B cell (primary cell): ENCODE measurements at regions not wholly inside any gene's neighbourhood (a gene's known extent, or its start where the extent isn't known, plus 50 kb on each side); places are given as distances from the start of the nearest gene placed in this dataset.

Experiments used
- ATAC-seq: fragments of 200-7000 bp; cut with Tn5 transposase; one replicate; pipeline ENCODE4 v1.10.0; 2021; ENCODE audit warnings: low read depth, mild to moderate bottlenecking, moderate number of reproducible peaks, moderate library complexity
- CTCF ChIA-PET: fragments of 350-600 bp; sonication (Branson Sonifier 250); formaldehyde crosslinking; loops from one replicate; lab custom pipeline; 2021; ENCODE audit warnings: antibody characterized with exemption, inconsistent platforms; lab: Charles Lee
- POLR2A ChIA-PET: fragments of 350-600 bp; sonication (Branson Sonifier 250); formaldehyde crosslinking; loops from one replicate; lab custom pipeline; 2021; ENCODE audit warnings: antibody characterized with exemption; lab: Charles Lee
- DNase-seq: peaks from one replicate; pipeline ENCODE4 v3.0.0; 2013
- H2AFZ ChIP-seq: 2 replicates; pipeline ENCODE4 v1.6.1; 2012; ENCODE audit warnings: mild to moderate bottlenecking, low read depth, low read length; ENCODE audit not compliant: insufficient read depth, poor library complexity, severe bottlenecking
- H3K27ac ChIP-seq, 2 donors: 1 replicate in 1 of 2; 2 replicates in 1 of 2; pipeline ENCODE4 v1.5.1; 2012 to 2013; ENCODE audit warnings: low read length in 2 of 2, mild to moderate bottlenecking in 2 of 2, moderate library complexity in 1 of 2
- H3K27me3 ChIP-seq, 4 experiments: fragments of 200-600 bp in 1 of 4; sonication (generic) in 1 of 4; replicated peaks in 1 of 4; 1 replicate in 2 of 4; 2 replicates in 2 of 4; pipeline versions ENCODE4 v1.6.1 to v1.7.0; 2013 to 2016; ENCODE audit warnings: low read length in 3 of 4, mild to moderate bottlenecking in 2 of 4, mixed read lengths in 1 of 4, moderate library complexity in 1 of 4; ENCODE audit not compliant: insufficient read depth in 4 of 4, control insufficient read depth in 3 of 4; ENCODE audit errors: control extremely low read depth in 1 of 4
- H3K36me3 ChIP-seq, 2 experiments: replicated peaks in 1 of 2; 1 replicate in 1 of 2; 2 replicates in 1 of 2; pipeline versions ENCODE4 v1.6.1 to v1.7.1; 2013; ENCODE audit warnings: low read length in 1 of 2; ENCODE audit not compliant: insufficient read depth in 2 of 2, control insufficient read depth in 1 of 2; ENCODE audit errors: control extremely low read depth in 1 of 2, extremely low read depth in 1 of 2
- H3K4me1 ChIP-seq, 2 donors: fragments of 200-600 bp in 1 of 2; sonication (generic) in 1 of 2; 1 replicate in 1 of 2; 2 replicates in 1 of 2; pipeline versions ENCODE4 v1.5.1 to v1.6.1; 2013 to 2017; ENCODE audit warnings: low read length in 2 of 2; ENCODE audit not compliant: control insufficient read depth in 2 of 2, insufficient read depth in 2 of 2
- H3K4me2 ChIP-seq: replicated peaks from 2 replicates; pipeline ENCODE3; 2012; ENCODE audit warnings: mild to moderate bottlenecking, low read depth, low read length; ENCODE audit not compliant: poor library complexity, severe bottlenecking
- H3K4me3 ChIP-seq, 5 experiments: fragments of 200-600 bp in 1 of 5; sonication (generic) in 1 of 5; 1 replicate in 3 of 5; 2 replicates in 2 of 5; pipeline versions ENCODE4 v1.5.1 to v1.7.0; 2011 to 2016; ENCODE audit warnings: low read length in 4 of 5, mild to moderate bottlenecking in 4 of 5, low read depth in 2 of 5, control low read depth in 1 of 5, moderate library complexity in 1 of 5; ENCODE audit not compliant: insufficient read depth in 1 of 5; ENCODE audit errors: control extremely low read depth in 1 of 5, extremely low read depth in 1 of 5
- H3K79me2 ChIP-seq: fragments of 200-600 bp; sonication (generic); one replicate; pipeline ENCODE4 v1.6.0; 2016; ENCODE audit warnings: low read length; ENCODE audit not compliant: control insufficient read depth, insufficient read depth
- H3K9ac ChIP-seq: fragments of 200-600 bp; sonication (generic); 2 replicates; pipeline ENCODE4 v1.6.1; 2017; ENCODE audit warnings: mild to moderate bottlenecking, low read length, moderate library complexity
- H3K9me3 ChIP-seq, 3 donors: one replicate each; pipeline versions ENCODE4 v1.6.1 to v1.7.1; 2013; ENCODE audit warnings: low read length in 2 of 3; ENCODE audit not compliant: control insufficient read depth in 2 of 3, insufficient read depth in 1 of 3; ENCODE audit errors: control extremely low read depth in 1 of 3
- H4K20me1 ChIP-seq: 2 replicates; pipeline ENCODE4 v1.6.0; 2012; ENCODE audit warnings: mild to moderate bottlenecking, low read length; ENCODE audit not compliant: insufficient read depth, control insufficient read depth, poor library complexity, severe bottlenecking
- H3K27ac Mint-ChIP-seq: one replicate; pipeline ENCODE4 v1.8.0; 2021; ENCODE audit warnings: mixed read lengths
- H3K27me3 Mint-ChIP-seq: one replicate; pipeline ENCODE4 v1.8.0; 2021; ENCODE audit warnings: mixed read lengths
- H3K4me1 Mint-ChIP-seq: one replicate; pipeline ENCODE4 v1.8.0; 2021; ENCODE audit warnings: mixed read lengths
- H3K4me3 Mint-ChIP-seq: one replicate; pipeline ENCODE4 v1.8.0; 2021; ENCODE audit warnings: mixed read lengths
- H3K9me3 Mint-ChIP-seq: one replicate; pipeline ENCODE4 v1.8.0; 2022; ENCODE audit warnings: mixed read lengths; ENCODE audit not compliant: insufficient read depth
- EZH2 ChIP-seq: IDR thresholded peaks from 2 replicates; pipeline ENCODE4 v1.6.1; 2012; ENCODE audit warnings: borderline replicate concordance, low read depth, mild to moderate bottlenecking, moderate library complexity, low read length; ENCODE audit not compliant: insufficient read depth, poor library complexity, severe bottlenecking
- WGBS: methylation state at CpG from one replicate; pipeline ENCODE4 v1.1.5; 2013; ENCODE audit warnings: missing lambda C conversion rate; ENCODE audit not compliant: insufficient coverage; 5-methylcytosine and 5-hydroxymethylcytosine counted together
- intact Hi-C: fragments of 100-400 bp; cut with micrococcal nuclease; formaldehyde crosslinking; loops from one replicate; pipeline ENCODE4 v1.10.0; 2022
- TF ChIP-seq, protein P1 (sequence below): fragments of 200-600 bp; IDR thresholded peaks from one replicate; pipeline ENCODE4 v1.8.0; 2022; ENCODE audit warnings: antibody characterized with exemption, mild to moderate bottlenecking

DNA sequence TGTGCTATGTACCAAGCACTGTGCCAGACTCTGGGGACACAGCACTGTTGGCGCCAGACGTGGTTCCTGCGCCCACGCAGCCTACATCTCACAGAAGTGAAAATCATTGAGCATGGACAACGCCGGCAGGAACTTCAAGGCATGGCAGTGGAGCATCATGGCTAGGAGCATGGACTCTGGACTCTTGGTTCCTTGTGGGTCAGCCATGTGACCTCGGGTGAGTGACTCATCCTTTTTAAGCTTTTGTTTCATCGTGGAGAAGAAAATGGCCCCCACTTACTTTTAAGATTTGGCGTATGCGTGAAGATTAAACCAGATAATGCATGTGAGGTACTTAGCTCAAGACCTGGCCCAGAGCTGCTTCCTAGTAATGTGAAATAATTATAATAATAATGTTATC, 988.5 kb downstream of the UQCRFS1 start:
- Histone ChIP-seq H3K4me3 (no peak overlapping the region), H4K20me1 (no peaks in the 10 kb centered on the region), H3K27me3 (no peaks in the 10 kb centered on the region), H3K4me1 (no peaks in the 10 kb centered on the region), H3K36me3 (no peaks in the 10 kb centered on the region), H2AFZ (no peak overlapping the region), H3K27ac (no peak overlapping the region), H3K79me2 (no peaks in the 10 kb centered on the region), H3K9ac (no peak overlapping the region), H3K4me2 (no peak overlapping the region), H3K9me3 (peaks cover 0 to 26% (median 5%) of the 10 kb centered on the region in 3 donors)
- H3K9me3 Mint-ChIP-seq = peaks cover 3% of the 10 kb centered on the region
- POLR2A ChIA-PET = no interaction called here
- ATAC-seq (no peak), DNase-seq (no peak)
- CTCF ChIA-PET = no interaction called here
- TF ChIP-seq EZH2 = no peak
- TF ChIP-seq, protein P1, sequence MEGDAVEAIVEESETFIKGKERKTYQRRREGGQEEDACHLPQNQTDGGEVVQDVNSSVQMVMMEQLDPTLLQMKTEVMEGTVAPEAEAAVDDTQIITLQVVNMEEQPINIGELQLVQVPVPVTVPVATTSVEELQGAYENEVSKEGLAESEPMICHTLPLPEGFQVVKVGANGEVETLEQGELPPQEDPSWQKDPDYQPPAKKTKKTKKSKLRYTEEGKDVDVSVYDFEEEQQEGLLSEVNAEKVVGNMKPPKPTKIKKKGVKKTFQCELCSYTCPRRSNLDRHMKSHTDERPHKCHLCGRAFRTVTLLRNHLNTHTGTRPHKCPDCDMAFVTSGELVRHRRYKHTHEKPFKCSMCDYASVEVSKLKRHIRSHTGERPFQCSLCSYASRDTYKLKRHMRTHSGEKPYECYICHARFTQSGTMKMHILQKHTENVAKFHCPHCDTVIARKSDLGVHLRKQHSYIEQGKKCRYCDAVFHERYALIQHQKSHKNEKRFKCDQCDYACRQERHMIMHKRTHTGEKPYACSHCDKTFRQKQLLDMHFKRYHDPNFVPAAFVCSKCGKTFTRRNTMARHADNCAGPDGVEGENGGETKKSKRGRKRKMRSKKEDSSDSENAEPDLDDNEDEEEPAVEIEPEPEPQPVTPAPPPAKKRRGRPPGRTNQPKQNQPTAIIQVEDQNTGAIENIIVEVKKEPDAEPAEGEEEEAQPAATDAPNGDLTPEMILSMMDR = no peak
- intact Hi-C loops = no loop called here
- WGBS = 93% methylated on average over 8 of the region's 10 CpGs
- no peak overlapping the region for H3K4me3 Mint-ChIP-seq
- H3K4me1 Mint-ChIP-seq = no peaks in the 10 kb centered on the region
- H3K27me3 Mint-ChIP-seq = no peaks in the 10 kb centered on the region
- H3K27ac Mint-ChIP-seq = no peak overlapping the region

DNA sequence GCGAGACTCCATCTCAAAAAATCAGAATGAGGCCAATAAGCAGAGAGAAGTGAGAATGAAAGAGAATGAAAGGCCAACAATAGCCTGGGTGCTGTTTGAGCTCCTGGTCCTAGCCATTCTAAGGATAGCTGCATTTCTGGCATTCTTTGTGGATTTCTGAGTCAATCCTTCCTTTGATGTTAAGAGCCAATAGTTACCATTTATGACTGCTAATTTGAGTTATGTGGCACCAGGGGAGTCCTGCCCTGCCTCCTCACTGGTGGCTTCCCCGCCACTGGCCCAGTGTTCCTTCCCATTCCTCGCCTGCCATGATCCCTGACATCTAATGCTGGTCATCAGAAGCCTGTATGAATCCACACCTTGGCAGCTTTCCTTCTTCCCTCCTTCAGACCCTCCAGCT, 991.2 kb downstream of the UQCRFS1 start:
- H3K27me3 Mint-ChIP-seq = no peaks in the 10 kb centered on the region
- CTCF ChIA-PET = no interaction called here
- no peaks in the 10 kb centered on the region for H3K79me2 ChIP-seq
- H3K27ac Mint-ChIP-seq = no peak overlapping the region
- H3K4me3 ChIP-seq = no peak overlapping the region
- ATAC-seq = no peak
- H3K4me1 Mint-ChIP-seq = no peaks in the 10 kb centered on the region
- no peak overlapping the region for H2AFZ ChIP-seq
- H3K27ac ChIP-seq = no peak overlapping the region
- WGBS = 67% methylated on average over 2 of the region's 3 CpGs
- H4K20me1 ChIP-seq = no peaks in the 10 kb centered on the region
- POLR2A ChIA-PET = no interaction called here
- H3K27me3 ChIP-seq = no peaks in the 10 kb centered on the region
- no peak overlapping the region for H3K9ac ChIP-seq
- H3K4me2 ChIP-seq = no peak overlapping the region
- H3K9me3 ChIP-seq = peaks cover 0 to 36% (median 5%) of the 10 kb centered on the region in 3 donors
- no peaks in the 10 kb centered on the region for H3K36me3 ChIP-seq
- H3K4me1 ChIP-seq = no peaks in the 10 kb centered on the region
- no peak overlapping the region for H3K4me3 Mint-ChIP-seq
- DNase-seq = no peak
- H3K9me3 Mint-ChIP-seq = peaks cover 4% of the 10 kb centered on the region
- no peak for TF ChIP-seq EZH2
- TF ChIP-seq, protein P1 = no peak
- intact Hi-C loops = no loop called here
